HEK293T (cell line): ENCODE measurements at regions not wholly inside any gene's neighbourhood (a gene's known extent, or its start where the extent isn't known, plus 50 kb on each side); places are given as distances from the start of the nearest gene placed in this dataset.

Experiments
- ARNT ChIP-seq: fragments of 450-650 bp; IDR thresholded peaks from 2 replicates; pipeline ENCODE4 v1.6.1; 2017; ENCODE audit warnings: mild to moderate bottlenecking
- BHLHE40 ChIP-seq: fragments of 450-650 bp; IDR thresholded peaks from 2 replicates; pipeline ENCODE4 v1.6.1; 2016; ENCODE audit warnings: mild to moderate bottlenecking, moderate library complexity, borderline replicate concordance
- CTBP1 ChIP-seq: fragments of 450-650 bp; IDR thresholded peaks from 2 replicates; pipeline ENCODE4 v1.6.1; 2016; ENCODE audit warnings: borderline replicate concordance
- ELF4 ChIP-seq: fragments of 450-650 bp; IDR thresholded peaks from 2 replicates; pipeline ENCODE4 v1.6.1; 2017; ENCODE audit warnings: antibody characterized with exemption
- FOXK2 ChIP-seq: fragments of 450-650 bp; IDR thresholded peaks from 2 replicates; pipeline ENCODE4 v1.6.1; 2016; ENCODE audit warnings: mild to moderate bottlenecking
- FOXM1 ChIP-seq: fragments of 450-650 bp; IDR thresholded peaks from 2 replicates; pipeline ENCODE4 v1.6.1; 2017; ENCODE audit warnings: mild to moderate bottlenecking, borderline replicate concordance
- LEF1 ChIP-seq: fragments of 450-650 bp; IDR thresholded peaks from 2 replicates; pipeline ENCODE4 v1.6.1; 2017; ENCODE audit warnings: mild to moderate bottlenecking, borderline replicate concordance
- NFRKB ChIP-seq: fragments of 450-650 bp; IDR thresholded peaks from 2 replicates; pipeline ENCODE4 v1.6.1; 2016; ENCODE audit warnings: mild to moderate bottlenecking, moderate library complexity
- SP1 ChIP-seq: fragments of 450-650 bp; IDR thresholded peaks from 2 replicates; pipeline ENCODE4 v1.6.1; 2017
- SUZ12 ChIP-seq: fragments of 450-650 bp; IDR thresholded peaks from 2 replicates; pipeline ENCODE4 v1.6.1; 2016; ENCODE audit warnings: mild to moderate bottlenecking
- ZNF384 ChIP-seq: fragments of 450-650 bp; IDR thresholded peaks from 2 replicates; pipeline ENCODE4 v1.6.1; 2016

- TF ChIP-seq FOXK2 (no peak), LEF1 (no peak), ELF4 (no peak), ARNT (no peak), SP1 (no peak), ZNF384 (no peak), CTBP1 (no peak), NFRKB (no peak), FOXM1 (no peak), SUZ12 (no peak), BHLHE40 (no peak)
These were observed 217.1 kb downstream of the PIK3R1 start for GRCh38 chr5:68432682-68433081.
